A673 (cell line): ENCODE measurements at regions not wholly inside any gene's neighbourhood (a gene's known extent, or its start where the extent isn't known, plus 50 kb on each side); places are given as distances from the start of the nearest gene placed in this dataset.

Experiments
- BruUV-seq: library from RNA; stranded (reverse); fragments of 400-500 nt; replicated peaks from 2 replicates; lab custom pipeline; 2021; lab: Mats Ljungman, UMichigan
- CTCF ChIA-PET: fragments of 300-600 bp; sonication (Branson Sonifier 250); formaldehyde crosslinking; loops from one replicate; lab custom pipeline; 2022; ENCODE audit warnings: antibody characterized with exemption; lab: Charles Lee
- POLR2A ChIA-PET: fragments of 300-600 bp; sonication (Branson Sonifier 250); formaldehyde crosslinking; loops from one replicate; lab custom pipeline; 2022; ENCODE audit warnings: antibody characterized with exemption; ENCODE audit not compliant: low non-redundant PET; lab: Charles Lee
- DNase-seq: peaks from one replicate; pipeline ENCODE4 v3.0.0-alpha.2; 2015; ENCODE audit warnings: low spot score
- H3K27ac ChIP-seq: fragments of 200-600 bp; sonication (generic); 2 replicates; pipeline ENCODE4 v1.5.1; 2016; ENCODE audit warnings: mixed run types, low read depth, mild to moderate bottlenecking, mixed read lengths, antibody characterized with exemption, low read length; ENCODE audit not compliant: poor library complexity, severe bottlenecking
- H3K27me3 ChIP-seq: fragments of 200-600 bp; sonication (generic); replicated peaks from 2 replicates; pipeline ENCODE4 v1.6.1; 2017; ENCODE audit warnings: mixed run types, low read depth, mild to moderate bottlenecking, mixed read lengths, antibody characterized with exemption, low read length; ENCODE audit not compliant: insufficient read depth, poor library complexity
- H3K36me3 ChIP-seq: fragments of 200-600 bp; sonication (generic); 2 replicates; pipeline ENCODE4 v1.6.1; 2016; ENCODE audit warnings: mixed run types, mild to moderate bottlenecking, mixed read lengths, antibody characterized with exemption, low read length; ENCODE audit not compliant: insufficient read depth, poor library complexity, severe bottlenecking
- H3K4me1 ChIP-seq: fragments of 200-600 bp; sonication (generic); 2 replicates; pipeline ENCODE4 v1.6.1; 2017; ENCODE audit warnings: mixed run types, mild to moderate bottlenecking, mixed read lengths, antibody characterized with exemption, low read length; ENCODE audit not compliant: insufficient read depth, poor library complexity, severe bottlenecking
- H3K4me3 ChIP-seq: fragments of 200-600 bp; sonication (generic); 2 replicates; pipeline ENCODE4 v1.5.1; 2016; ENCODE audit warnings: low read depth, mixed run types, mild to moderate bottlenecking, mixed read lengths, low read length; ENCODE audit not compliant: poor library complexity, severe bottlenecking
- H3K9me3 ChIP-seq: fragments of 200-600 bp; sonication (generic); 2 replicates; pipeline ENCODE4 v1.6.1; 2016; ENCODE audit warnings: mixed run types, low read depth, mild to moderate bottlenecking, mixed read lengths, antibody characterized with exemption, low read length; ENCODE audit not compliant: poor library complexity, severe bottlenecking
- CTCF ChIP-seq: fragments of 300-800, 200-600 bp; sonication (generic); conservative IDR thresholded peaks from 2 replicates; pipeline ENCODE4 v1.5.1; 2017; ENCODE audit warnings: low read depth, mild to moderate bottlenecking, antibody characterized with exemption, low read length, moderate library complexity, mixed read lengths
- EZH2 ChIP-seq: fragments of 200-600 bp; sonication (generic); IDR thresholded peaks from 2 replicates; pipeline ENCODE4 v1.6.1; 2017; ENCODE audit warnings: borderline replicate concordance, low read depth, mild to moderate bottlenecking, mixed read lengths, antibody characterized with exemption, low read length; ENCODE audit not compliant: poor library complexity, severe bottlenecking
- intact Hi-C: fragments of 100-400 bp; cut with micrococcal nuclease; formaldehyde crosslinking; loops from one replicate; pipeline ENCODE4 v1.10.0; 2022; ENCODE audit not compliant: unreplicated experiment

DNA sequence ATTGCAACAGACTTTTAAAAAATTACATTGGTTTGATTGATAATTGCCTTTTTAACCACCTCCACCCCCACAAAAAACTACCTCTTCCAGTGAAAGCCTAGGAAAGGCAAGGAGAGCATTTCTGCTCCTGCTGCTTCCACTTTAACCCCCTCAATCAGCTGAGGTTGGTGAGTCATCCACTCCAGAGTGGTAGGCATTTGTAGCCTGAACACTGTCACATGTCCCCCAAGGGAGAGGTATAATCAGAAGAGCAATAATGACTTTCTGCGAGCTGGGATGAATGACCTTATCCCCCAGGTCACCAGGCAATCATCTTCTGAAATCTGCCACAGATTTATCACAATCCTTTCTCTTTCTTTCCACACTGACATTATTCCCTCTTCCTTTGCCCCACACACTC is 126.6 kb upstream of the CAMK1G start:
- Histone ChIP-seq H3K36me3 (no peaks in the 10 kb centered on the region), H3K4me1 (no peaks in the 10 kb centered on the region), H3K27ac (no peak overlapping the region), H3K4me3 (no peak overlapping the region), H3K9me3 (peaks cover 10% of the 10 kb centered on the region), H3K27me3 (peaks cover 14% of the 10 kb centered on the region)
- intact Hi-C loops = no loop called here
- no TSS peak for BruUV-seq
- ChIA-PET CTCF (no interaction called here), POLR2A (no interaction called here)
- TF ChIP-seq EZH2 (no peak), CTCF (no peak)
- DNase-seq = peak; percentile 50

- DNase-seq = no peak
- peaks cover 16% of the 10 kb centered on the region for H3K27me3 ChIP-seq
- BruUV-seq = no TSS peak
- H3K4me3 ChIP-seq = no peak overlapping the region
- TF ChIP-seq CTCF = no peak
- no peak for TF ChIP-seq EZH2
- intact Hi-C loops = no loop called here
- H3K4me1 ChIP-seq = no peaks in the 10 kb centered on the region
- CTCF ChIA-PET = no interaction called here
- peaks cover 11% of the 10 kb centered on the region for H3K9me3 ChIP-seq
- H3K27ac ChIP-seq = no peak overlapping the region
- no peaks in the 10 kb centered on the region for H3K36me3 ChIP-seq
- POLR2A ChIA-PET = no interaction called here
Observed at GRCh38 chr1:209457401-209458125, 126.0 kb upstream of the CAMK1G start.

GRCh38 chr1:209458921-209459320 is 124.6 kb upstream of the CAMK1G start:
- TF ChIP-seq EZH2 (no peak), CTCF (no peak)
- Histone ChIP-seq H3K27ac (no peak overlapping the region), H3K4me3 (no peak overlapping the region), H3K4me1 (no peaks in the 10 kb centered on the region), H3K36me3 (no peaks in the 10 kb centered on the region), H3K9me3 (peaks cover 11% of the 10 kb centered on the region), H3K27me3 (peaks cover 16% of the 10 kb centered on the region)
- no TSS peak for BruUV-seq
- intact Hi-C loops = no loop called here
- no peak for DNase-seq
- CTCF ChIA-PET = no interaction called here
- POLR2A ChIA-PET = no interaction called here
